DOHH2 (cell line): ENCODE measurements at regions not wholly inside any gene's neighbourhood (a gene's known extent, or its start where the extent isn't known, plus 50 kb on each side); places are given as distances from the start of the nearest gene placed in this dataset.

Source experiments
- EZH2phosphoT487 ChIP-seq: fragments of 200-600 bp; sonication (generic); IDR thresholded peaks from 2 replicates; pipeline ENCODE4 v1.6.1; 2017; ENCODE audit warnings: borderline replicate concordance, mild to moderate bottlenecking, antibody characterized with exemption, low read length, moderate library complexity, mixed read lengths
- TF ChIP-seq, protein P1 (sequence below): fragments of 200-600 bp; sonication (generic); IDR thresholded peaks from one replicate; pipeline ENCODE4 v1.5.1; 2014; ENCODE audit warnings: antibody characterized with exemption, mild to moderate bottlenecking, low read depth, low read length; ENCODE audit not compliant: poor library complexity, severe bottlenecking

DNA sequence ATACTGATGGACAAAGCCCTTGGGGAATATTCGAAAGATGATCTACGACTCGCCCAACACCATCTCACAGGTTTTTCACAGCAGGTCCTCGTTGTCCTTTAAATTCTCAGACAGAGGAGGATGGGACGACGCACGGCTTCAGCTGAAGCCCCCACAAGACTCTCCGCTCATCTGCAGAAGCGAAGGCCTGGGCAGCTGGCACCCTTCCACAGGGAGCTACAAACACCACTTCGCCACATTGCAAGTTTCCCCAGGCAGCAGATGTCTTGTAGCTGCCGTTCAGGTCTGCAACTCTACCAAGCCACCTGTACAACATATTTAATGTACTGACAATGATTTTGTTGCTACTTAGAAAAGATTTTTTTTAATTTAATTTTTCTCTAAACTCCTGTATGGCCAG, 642.9 kb downstream of the ZEB2 start:
- TF ChIP-seq, protein P1, sequence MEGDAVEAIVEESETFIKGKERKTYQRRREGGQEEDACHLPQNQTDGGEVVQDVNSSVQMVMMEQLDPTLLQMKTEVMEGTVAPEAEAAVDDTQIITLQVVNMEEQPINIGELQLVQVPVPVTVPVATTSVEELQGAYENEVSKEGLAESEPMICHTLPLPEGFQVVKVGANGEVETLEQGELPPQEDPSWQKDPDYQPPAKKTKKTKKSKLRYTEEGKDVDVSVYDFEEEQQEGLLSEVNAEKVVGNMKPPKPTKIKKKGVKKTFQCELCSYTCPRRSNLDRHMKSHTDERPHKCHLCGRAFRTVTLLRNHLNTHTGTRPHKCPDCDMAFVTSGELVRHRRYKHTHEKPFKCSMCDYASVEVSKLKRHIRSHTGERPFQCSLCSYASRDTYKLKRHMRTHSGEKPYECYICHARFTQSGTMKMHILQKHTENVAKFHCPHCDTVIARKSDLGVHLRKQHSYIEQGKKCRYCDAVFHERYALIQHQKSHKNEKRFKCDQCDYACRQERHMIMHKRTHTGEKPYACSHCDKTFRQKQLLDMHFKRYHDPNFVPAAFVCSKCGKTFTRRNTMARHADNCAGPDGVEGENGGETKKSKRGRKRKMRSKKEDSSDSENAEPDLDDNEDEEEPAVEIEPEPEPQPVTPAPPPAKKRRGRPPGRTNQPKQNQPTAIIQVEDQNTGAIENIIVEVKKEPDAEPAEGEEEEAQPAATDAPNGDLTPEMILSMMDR: no peak
- TF ChIP-seq EZH2phosphoT487: no peak
